Ishikawa (cell line): ENCODE measurements at regions not wholly inside any gene's neighbourhood (a gene's known extent, or its start where the extent isn't known, plus 50 kb on each side); places are given as distances from the start of the nearest gene placed in this dataset.
A peak's percentile ranks its signal among the peaks of the same experiment; 100 is the strongest.

Experiments used
- CEBPB ChIP-seq: IDR thresholded peaks from 2 replicates; pipeline ENCODE4 v1.6.1; 2012
- CREB1 ChIP-seq: IDR thresholded peaks from 2 replicates; pipeline ENCODE4 v1.6.1; 2012; ENCODE audit warnings: low read depth
- EGR1 ChIP-seq: IDR thresholded peaks from 2 replicates; pipeline ENCODE4 v1.6.1; 2012
- EP300 ChIP-seq: IDR thresholded peaks from 2 replicates; pipeline ENCODE4 v1.6.1; 2012; ENCODE audit warnings: borderline replicate concordance
- FOXM1 ChIP-seq: IDR thresholded peaks from 2 replicates; pipeline ENCODE4 v1.6.1; 2012; ENCODE audit warnings: low read depth, borderline replicate concordance
- NFIC ChIP-seq: IDR thresholded peaks from 2 replicates; pipeline ENCODE4 v1.6.1; 2012
- RAD21 ChIP-seq: IDR thresholded peaks from 2 replicates; pipeline ENCODE4 v1.6.1; 2012; ENCODE audit warnings: low read depth
- TAF1 ChIP-seq: IDR thresholded peaks from 2 replicates; pipeline ENCODE4 v1.6.1; 2012; ENCODE audit warnings: low read depth, mild to moderate bottlenecking
- TCF12 ChIP-seq: IDR thresholded peaks from 2 replicates; pipeline ENCODE4 v1.6.1; 2012; ENCODE audit warnings: low read depth
- TEAD4 ChIP-seq: IDR thresholded peaks from 2 replicates; pipeline ENCODE4 v1.6.1; 2012
- YY1 ChIP-seq: IDR thresholded peaks from 2 replicates; pipeline ENCODE4 v1.6.1; 2012; ENCODE audit warnings: low read depth
- ZBTB7A ChIP-seq: IDR thresholded peaks from 2 replicates; pipeline ENCODE4 v1.6.1; 2012; ENCODE audit warnings: low read depth
- TF ChIP-seq, protein P1 (sequence below): IDR thresholded peaks from 2 replicates; pipeline ENCODE4 v1.6.1; 2012
- TF ChIP-seq, protein P2 (sequence below): IDR thresholded peaks from 2 replicates; pipeline ENCODE4 v1.6.1; 2012
- TF ChIP-seq, protein P3 (sequence below): IDR thresholded peaks from 2 replicates; pipeline ENCODE4 v1.6.1; 2012; ENCODE audit warnings: low read depth, mild to moderate bottlenecking

DNA sequence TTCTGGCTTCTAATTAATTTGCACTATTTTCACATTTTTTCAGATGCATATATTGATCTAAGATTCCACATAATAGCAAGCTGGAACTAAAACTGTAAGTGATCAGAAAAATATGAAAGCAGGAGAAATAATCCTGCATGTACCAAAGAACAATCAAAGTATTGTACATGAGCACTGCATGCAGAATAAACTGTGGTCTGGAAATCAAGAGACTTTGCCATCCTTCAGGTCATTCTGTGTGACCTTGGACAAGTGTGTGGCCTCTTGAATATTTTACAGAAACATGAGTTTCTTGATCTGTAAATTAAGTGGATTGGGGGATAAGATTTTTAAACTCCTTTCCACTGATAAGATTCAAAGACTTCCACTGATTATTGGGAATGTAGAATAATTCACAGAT is 99.2 kb upstream of the GNAQ start:
- no peak for TF ChIP-seq TCF12
- TF ChIP-seq, protein P1, sequence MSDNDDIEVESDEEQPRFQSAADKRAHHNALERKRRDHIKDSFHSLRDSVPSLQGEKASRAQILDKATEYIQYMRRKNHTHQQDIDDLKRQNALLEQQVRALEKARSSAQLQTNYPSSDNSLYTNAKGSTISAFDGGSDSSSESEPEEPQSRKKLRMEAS: no peak
- TF ChIP-seq CEBPB: no peak
- TF ChIP-seq YY1: no peak
- no peak for TF ChIP-seq RAD21
- TF ChIP-seq EP300: no peak
- no peak for TF ChIP-seq EGR1
- TF ChIP-seq, protein P2, sequence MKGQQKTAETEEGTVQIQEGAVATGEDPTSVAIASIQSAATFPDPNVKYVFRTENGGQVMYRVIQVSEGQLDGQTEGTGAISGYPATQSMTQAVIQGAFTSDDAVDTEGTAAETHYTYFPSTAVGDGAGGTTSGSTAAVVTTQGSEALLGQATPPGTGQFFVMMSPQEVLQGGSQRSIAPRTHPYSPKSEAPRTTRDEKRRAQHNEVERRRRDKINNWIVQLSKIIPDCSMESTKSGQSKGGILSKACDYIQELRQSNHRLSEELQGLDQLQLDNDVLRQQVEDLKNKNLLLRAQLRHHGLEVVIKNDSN: no peak
- TF ChIP-seq, protein P3, sequence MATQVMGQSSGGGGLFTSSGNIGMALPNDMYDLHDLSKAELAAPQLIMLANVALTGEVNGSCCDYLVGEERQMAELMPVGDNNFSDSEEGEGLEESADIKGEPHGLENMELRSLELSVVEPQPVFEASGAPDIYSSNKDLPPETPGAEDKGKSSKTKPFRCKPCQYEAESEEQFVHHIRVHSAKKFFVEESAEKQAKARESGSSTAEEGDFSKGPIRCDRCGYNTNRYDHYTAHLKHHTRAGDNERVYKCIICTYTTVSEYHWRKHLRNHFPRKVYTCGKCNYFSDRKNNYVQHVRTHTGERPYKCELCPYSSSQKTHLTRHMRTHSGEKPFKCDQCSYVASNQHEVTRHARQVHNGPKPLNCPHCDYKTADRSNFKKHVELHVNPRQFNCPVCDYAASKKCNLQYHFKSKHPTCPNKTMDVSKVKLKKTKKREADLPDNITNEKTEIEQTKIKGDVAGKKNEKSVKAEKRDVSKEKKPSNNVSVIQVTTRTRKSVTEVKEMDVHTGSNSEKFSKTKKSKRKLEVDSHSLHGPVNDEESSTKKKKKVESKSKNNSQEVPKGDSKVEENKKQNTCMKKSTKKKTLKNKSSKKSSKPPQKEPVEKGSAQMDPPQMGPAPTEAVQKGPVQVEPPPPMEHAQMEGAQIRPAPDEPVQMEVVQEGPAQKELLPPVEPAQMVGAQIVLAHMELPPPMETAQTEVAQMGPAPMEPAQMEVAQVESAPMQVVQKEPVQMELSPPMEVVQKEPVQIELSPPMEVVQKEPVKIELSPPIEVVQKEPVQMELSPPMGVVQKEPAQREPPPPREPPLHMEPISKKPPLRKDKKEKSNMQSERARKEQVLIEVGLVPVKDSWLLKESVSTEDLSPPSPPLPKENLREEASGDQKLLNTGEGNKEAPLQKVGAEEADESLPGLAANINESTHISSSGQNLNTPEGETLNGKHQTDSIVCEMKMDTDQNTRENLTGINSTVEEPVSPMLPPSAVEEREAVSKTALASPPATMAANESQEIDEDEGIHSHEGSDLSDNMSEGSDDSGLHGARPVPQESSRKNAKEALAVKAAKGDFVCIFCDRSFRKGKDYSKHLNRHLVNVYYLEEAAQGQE: no peak

DNA sequence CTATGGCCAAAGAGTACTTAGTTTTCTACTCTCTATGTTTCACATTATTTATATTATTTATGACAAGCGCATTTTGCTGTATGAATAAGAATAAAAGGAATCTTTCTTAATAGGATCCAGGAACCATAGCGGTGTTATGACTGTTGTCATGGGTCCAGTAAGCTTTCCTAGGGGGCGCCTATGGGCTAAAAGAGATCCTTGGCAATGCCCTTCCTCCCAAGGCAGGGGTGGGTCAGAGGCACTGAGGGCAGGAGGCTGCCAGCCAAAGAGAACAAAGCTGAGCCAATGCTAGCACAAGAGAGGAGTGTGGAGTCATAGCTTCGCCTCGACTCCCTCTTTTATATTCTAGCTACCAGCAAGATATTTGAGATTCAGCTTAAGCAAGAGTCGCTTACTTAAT is 98.4 kb upstream of the GNAQ start:
- TF ChIP-seq ZBTB7A: no peak
- TF ChIP-seq RAD21: peak; percentile 67
- TF ChIP-seq, protein P3: no peak

DNA sequence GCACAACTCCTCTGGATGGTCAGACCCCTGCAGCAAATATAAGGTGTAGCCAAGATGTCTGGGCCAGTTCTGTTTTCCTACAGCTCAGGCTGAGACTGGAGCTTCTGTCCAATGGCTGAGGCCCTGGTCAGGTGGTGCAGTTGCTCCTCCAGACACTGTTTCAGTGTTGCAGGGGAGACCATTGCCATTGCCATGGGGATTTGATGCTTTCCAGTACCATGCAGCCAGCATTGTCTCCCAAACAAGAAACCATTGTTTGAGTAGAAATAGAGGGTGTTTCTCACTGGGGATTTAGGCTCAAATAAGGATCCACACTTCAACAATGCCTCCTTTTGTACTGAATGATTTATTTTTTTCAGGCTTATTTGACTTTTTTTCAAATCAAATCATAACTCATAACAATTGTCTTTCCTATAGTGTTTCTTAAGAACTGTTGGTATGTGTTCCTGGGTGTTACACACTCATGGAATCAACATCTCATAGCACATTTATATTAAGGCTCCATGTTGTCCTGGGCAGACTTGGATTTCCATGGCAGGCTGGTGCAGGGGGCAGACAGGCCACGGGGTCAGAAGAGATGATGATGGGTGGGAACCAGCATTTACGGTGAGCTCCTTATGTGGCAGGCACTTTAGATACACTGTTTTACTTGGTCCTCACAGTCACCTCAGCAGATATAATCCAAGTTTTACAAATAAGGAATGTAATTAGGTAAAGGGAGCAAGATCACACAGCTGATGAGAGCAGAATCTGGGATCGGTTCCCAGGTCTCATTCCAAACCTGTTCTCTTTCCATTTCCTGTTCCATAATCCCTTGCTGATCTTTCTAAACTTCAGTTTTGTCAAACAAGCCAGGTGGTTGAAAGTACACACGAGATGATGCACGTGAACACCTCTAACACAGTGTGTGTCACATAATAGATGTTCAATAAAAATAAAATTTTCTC is 95.9 kb upstream of the GNAQ start:
- TF ChIP-seq YY1 (no peak), FOXM1 (no peak), TAF1 (no peak), NFIC (no peak)

DNA sequence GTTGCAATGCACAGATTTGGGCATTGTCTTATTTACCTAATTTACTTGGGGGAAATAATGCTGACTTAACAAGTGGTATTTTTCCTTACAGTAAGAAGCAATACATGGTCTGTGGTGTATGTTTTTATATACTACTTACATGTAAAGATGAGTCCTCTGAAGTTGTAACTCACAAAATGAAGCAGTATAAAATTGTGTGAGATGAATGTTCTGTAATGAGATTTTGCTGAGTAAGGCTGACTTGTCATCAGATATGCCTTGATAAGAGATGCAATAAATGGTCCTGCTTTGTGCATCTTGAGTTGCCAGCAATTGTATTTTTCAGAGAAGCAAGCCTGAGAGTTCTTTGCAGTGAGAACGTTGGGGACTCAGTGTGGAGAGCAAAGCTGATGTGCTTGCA is 92.2 kb upstream of the GNAQ start:
- TF ChIP-seq TEAD4: no peak
- TF ChIP-seq EGR1: no peak
- no peak for TF ChIP-seq CREB1
- TF ChIP-seq CEBPB: no peak
- TF ChIP-seq YY1: no peak
- no peak for TF ChIP-seq TAF1
- TF ChIP-seq, protein P2: no peak
- TF ChIP-seq, protein P3: no peak
- TF ChIP-seq TCF12: no peak
- no peak for TF ChIP-seq ZBTB7A
- TF ChIP-seq RAD21: no peak
- no peak for TF ChIP-seq EP300
- TF ChIP-seq, protein P1: no peak
- TF ChIP-seq FOXM1: no peak
- no peak for TF ChIP-seq NFIC

DNA sequence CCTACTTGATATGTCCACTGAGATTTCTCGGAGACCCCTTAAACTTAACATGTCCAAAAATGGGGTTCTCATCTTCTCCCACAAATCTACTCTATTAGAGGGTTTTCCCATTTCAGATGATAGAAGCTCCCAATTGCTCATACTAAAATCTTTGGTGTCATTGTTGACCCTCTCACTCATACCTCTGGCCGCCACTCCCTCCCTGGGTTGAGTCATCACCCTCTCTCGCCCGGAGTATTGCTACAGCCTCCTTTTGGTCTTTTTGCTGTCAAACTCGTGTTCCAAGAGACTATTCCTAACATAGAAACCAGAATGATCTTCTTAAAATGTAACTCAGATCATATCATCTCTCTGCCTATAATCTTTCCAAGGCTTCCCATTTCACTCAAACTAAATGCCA is 91.0 kb upstream of the GNAQ start:
- TF ChIP-seq, protein P1: no peak
- TF ChIP-seq YY1 (no peak), RAD21 (no peak), CREB1 (no peak), FOXM1 (no peak), ZBTB7A (no peak), TEAD4 (no peak)
- TF ChIP-seq, protein P2: no peak
- TF ChIP-seq, protein P3: no peak
